ENCODE measurements at regions not wholly inside any gene's neighbourhood (a gene's known extent, or its start where the extent isn't known, plus 50 kb on each side); places are given as distances from the start of the nearest gene placed in this dataset.
A peak's percentile ranks its signal among the peaks of the same experiment; 100 is the strongest.

DNA sequence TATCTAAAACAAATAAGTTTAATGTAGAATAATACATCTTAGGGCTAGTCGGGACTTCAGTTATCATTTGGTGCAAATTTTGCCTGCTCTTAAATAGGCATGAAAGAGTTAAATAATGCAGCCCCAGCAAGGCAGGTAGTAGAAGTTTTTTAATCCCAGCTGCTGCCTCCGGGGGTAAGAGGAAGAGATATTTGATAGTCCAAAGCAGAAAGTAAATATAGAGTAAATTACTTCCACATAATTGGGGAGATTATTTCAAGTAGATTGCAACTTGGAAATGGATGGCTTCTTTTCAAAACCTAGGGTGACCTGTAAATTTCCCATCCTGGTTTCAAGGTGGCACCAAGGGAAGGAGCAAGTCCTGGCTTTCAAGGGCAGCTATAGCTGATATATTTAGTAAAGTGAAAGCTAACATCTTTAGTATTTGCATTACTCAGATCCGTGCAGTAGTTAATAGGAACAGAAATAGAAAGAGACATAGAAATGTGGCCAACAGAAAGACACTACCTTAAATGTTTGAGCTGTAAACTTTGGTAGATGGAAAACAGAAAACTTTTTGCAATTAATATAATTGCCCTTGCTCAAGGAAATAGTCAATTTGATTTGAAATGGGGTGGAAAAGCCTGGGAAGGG lies 109.1 kb downstream of the LMO4 start:
- no peak overlapping the region for H3K4me3 ChIP-seq (ENCODE audit: low read depth, low read length)
- TF ChIP-seq, protein P1, sequence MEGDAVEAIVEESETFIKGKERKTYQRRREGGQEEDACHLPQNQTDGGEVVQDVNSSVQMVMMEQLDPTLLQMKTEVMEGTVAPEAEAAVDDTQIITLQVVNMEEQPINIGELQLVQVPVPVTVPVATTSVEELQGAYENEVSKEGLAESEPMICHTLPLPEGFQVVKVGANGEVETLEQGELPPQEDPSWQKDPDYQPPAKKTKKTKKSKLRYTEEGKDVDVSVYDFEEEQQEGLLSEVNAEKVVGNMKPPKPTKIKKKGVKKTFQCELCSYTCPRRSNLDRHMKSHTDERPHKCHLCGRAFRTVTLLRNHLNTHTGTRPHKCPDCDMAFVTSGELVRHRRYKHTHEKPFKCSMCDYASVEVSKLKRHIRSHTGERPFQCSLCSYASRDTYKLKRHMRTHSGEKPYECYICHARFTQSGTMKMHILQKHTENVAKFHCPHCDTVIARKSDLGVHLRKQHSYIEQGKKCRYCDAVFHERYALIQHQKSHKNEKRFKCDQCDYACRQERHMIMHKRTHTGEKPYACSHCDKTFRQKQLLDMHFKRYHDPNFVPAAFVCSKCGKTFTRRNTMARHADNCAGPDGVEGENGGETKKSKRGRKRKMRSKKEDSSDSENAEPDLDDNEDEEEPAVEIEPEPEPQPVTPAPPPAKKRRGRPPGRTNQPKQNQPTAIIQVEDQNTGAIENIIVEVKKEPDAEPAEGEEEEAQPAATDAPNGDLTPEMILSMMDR (conservative IDR thresholded peaks at IDR 0.05; ENCODE audit: low read depth, low read length): no peak
- no peak for DNase-seq (ENCODE audit: low read depth)

DNA sequence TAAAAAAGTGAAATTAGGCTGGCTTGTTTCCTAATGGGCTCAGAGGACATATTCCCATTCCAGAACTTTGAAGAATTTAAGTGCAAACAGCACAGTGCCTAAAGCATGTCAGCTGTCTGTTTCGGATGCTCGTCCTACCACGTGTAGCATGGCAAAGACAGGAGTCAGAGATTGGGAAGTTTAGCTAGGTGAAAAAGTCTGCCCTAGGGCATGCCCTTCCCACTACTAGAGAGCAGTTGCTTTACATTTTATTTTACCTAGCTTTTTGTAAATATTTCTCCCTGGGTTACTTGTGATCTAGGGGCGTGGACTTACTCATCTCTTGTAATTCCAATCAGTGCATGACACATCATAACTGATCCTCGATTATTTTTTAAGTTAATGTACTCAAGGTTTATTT lies 111.1 kb downstream of the LMO4 start:
- TF ChIP-seq, protein P1 (conservative IDR thresholded peaks at IDR 0.05; ENCODE audit: low read depth, low read length): no peak
- no peak for DNase-seq (ENCODE audit: low read depth)

DNA sequence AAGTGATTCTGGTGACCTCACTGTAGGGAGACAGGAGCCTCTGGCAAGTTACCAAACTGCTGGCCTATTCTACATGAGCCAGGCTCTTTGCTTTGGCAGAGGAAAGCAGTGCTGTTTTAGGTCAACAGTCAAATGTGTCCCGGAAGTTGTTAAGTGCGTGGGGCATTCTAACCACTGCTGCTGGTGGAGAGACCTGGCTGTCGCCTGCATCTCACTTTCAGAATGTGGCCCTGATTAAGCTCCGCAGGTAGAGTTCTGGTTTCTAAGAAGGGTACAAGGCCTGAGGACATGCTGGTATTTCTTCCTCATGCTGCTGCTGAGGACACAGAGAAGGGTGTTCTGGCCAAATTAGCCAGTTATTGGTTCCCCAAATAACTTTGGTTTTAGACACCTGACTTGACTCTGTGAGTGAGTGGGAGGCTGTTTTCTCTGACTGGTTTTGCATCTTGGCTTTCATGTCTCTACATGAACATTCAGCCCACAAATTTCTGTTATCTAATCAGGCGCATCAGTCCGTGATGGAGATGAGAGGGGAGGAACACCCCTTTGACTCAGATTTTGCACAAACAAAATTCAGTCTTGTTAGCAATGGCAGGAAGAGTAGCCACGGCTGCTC lies 120.8 kb downstream of the LMO4 start:
- TF ChIP-seq, protein P1 (conservative IDR thresholded peaks at IDR 0.05; ENCODE audit: low read depth, low read length): no peak
- DNase-seq (ENCODE audit: low read depth): no peak
- H3K4me3 ChIP-seq (ENCODE audit: low read depth, low read length): no peak overlapping the region

More for the DNA sequence above, 111.1 kb downstream of the LMO4 start:
- no peak overlapping the region for H3K4me3 ChIP-seq (ENCODE audit: low read depth, low read length)

DNA sequence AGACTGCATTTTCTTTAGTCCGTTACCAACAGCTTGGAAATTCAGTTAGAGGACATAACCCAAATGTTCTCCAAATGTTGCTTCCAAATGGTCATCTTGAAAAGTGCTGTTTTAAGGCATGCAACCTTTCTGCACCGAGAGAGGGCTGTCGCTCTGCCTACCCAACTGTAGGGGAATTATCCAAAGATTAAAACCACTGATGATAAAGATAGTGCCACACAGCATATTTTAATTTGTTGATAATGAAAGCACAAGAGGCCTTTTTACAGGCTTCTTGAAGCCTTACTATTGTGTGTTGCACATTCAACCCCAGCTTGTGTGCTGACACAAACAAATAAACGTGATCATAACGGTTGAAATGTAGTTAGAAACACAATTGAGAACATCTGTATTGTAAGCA lies 121.5 kb downstream of the LMO4 start:
- H3K4me3 ChIP-seq (ENCODE audit: low read depth, low read length): no peak overlapping the region
- DNase-seq (ENCODE audit: low read depth): no peak
- TF ChIP-seq, protein P1 (conservative IDR thresholded peaks at IDR 0.05; ENCODE audit: low read depth, low read length): no peak

DNA sequence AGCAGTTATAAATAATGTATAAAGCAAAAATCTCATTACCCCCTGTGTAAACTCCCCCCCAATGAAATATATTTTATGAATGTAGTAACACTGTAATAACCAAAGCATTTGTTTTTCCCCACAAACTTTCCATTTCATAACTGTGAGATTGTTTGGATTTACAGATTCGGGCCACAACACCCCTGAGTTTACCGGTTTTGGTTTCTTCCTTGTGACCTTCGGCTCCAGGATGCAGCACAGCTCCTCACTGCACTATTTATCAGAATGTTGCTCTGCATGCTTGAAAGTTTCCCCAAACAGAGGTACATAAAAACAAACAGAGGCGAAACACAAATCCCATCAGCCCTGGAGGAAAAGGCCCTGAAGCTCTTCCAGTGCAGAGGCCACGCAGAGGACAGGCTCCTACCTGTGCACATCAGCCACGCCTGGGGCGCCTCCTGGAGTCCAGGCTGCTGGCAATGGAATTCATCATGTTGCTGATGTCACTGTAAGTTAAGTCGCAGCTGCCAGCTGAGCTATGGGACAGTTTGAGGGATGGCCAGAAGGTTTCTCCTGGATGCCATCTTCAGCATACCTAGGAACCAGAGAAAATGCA lies 122.0 kb downstream of the LMO4 start:
- DNase-seq (ENCODE audit: low read depth): no peak
- TF ChIP-seq, protein P1 (conservative IDR thresholded peaks at IDR 0.05; ENCODE audit: low read depth, low read length): peak; percentile 36
- H3K4me3 ChIP-seq (ENCODE audit: low read depth, low read length): no peak overlapping the region

DNA sequence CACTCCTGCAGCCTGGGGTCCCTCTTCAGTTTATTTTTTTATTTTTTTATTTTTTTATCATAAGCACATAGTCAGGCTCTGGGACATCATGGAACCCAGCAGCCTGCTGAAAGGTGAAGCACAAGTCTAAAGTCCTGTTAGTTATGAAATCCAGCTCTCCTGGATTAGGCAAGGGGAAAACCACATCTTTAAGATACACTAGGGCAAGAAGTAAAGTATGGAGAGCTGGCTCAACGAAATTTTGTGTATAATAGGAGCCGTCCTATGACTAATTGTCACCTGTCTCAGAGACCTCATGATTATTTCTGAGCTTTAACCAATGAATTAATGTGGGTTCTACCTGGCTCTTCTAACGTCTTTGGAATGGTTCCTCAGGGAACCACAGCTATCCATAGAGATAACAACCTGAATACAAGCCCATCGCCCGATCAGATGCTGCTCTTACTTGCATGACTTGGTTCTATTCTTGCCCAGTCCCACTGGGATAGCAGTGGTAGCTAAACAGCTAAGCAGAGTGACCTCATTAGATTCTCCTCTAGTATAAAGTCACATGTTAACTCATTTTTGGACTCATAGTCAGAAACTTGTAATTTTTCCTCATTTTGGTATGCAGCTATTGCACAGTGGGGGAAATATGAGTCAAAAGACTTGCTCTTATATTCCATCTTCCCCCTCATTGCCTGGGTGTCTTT lies 122.7 kb downstream of the LMO4 start:
- TF ChIP-seq, protein P1 (conservative IDR thresholded peaks at IDR 0.05; ENCODE audit: low read depth, low read length): no peak
- no peak overlapping the region for H3K4me3 ChIP-seq (ENCODE audit: low read depth, low read length)
- no peak for DNase-seq (ENCODE audit: low read depth)
